SK-N-MC (cell line): ENCODE measurements at regions not wholly inside any gene's neighbourhood (a gene's known extent, or its start where the extent isn't known, plus 50 kb on each side); places are given as distances from the start of the nearest gene placed in this dataset.

Experiments used
- EZH2 ChIP-seq: fragments of 200-600 bp; sonication (generic); IDR thresholded peaks from one replicate; pipeline ENCODE4 v1.6.1; 2017; ENCODE audit warnings: antibody characterized with exemption
- FOXP2 ChIP-seq: optimal IDR thresholded peaks from 2 replicates; pipeline ENCODE3; 2011; ENCODE audit warnings: mild to moderate bottlenecking, moderate library complexity; ENCODE audit not compliant: insufficient read depth; ENCODE audit errors: extremely low read length, control extremely low read depth
- POLR2AphosphoS5 ChIP-seq: IDR thresholded peaks from 2 replicates; pipeline ENCODE4 v1.6.1; 2012; ENCODE audit warnings: mild to moderate bottlenecking, low read depth, low read length, borderline replicate concordance

GRCh38 chr16:27650073-27650701 lies 100.2 kb downstream of the KATNIP start:
- no peak for TF ChIP-seq POLR2AphosphoS5
- no peak for TF ChIP-seq EZH2
- no peak for TF ChIP-seq FOXP2
